HCT116 (cell line): ENCODE measurements at regions not wholly inside any gene's neighbourhood (a gene's known extent, or its start where the extent isn't known, plus 50 kb on each side); places are given as distances from the start of the nearest gene placed in this dataset.
"Not testable (repeated sequence)": the region's sequence is repeated elsewhere in the genome, so short reads cannot be mapped to it uniquely, and the experiment has no call there.

Experiments
- ATAC-seq: fragments of 200-7000 bp; cut with Tn5 transposase; 2 replicates; pipeline ENCODE4 v1.9.1; 2020; ENCODE audit warnings: mild to moderate bottlenecking, moderate library complexity
- BruUV-seq: library from RNA; stranded (reverse); fragments of 400-500 nt; replicated peaks from 2 replicates; lab custom pipeline; 2021; lab: Mats Ljungman, UMichigan
- CTCF ChIA-PET: fragments of 300-600 bp; sonication (Branson Sonifier 250); formaldehyde crosslinking; loops from one replicate; lab custom pipeline; 2021; ENCODE audit warnings: antibody characterized with exemption; lab: Charles Lee
- POLR2A ChIA-PET: fragments of 300-600, 350-600 bp; sonication (Branson Sonifier 250); formaldehyde crosslinking; loops from one replicate; lab custom pipeline; 2021; ENCODE audit warnings: antibody characterized with exemption; lab: Charles Lee
- RAD21 ChIA-PET, 2 experiments: fragments of 300-600 bp; sonication (Branson Sonifier 250); formaldehyde crosslinking; loops; one replicate each; lab custom pipeline; 2023; ENCODE audit warnings: low total read pairs in 2 of 2; ENCODE audit not compliant: uncharacterized antibody in 2 of 2, unreplicated experiment in 2 of 2, low non-redundant PET in 1 of 2; lab: Charles Lee
- DNase-seq: peaks from one replicate; pipeline ENCODE4 v3.0.0-alpha.2; 2010; ENCODE audit warnings: low read depth, low spot score
- H2AFZ ChIP-seq: fragments of 200-600 bp; shearing (Covaris generic), sonication (generic); 2 replicates; pipeline ENCODE4 v1.6.1; 2017; ENCODE audit warnings: low read depth, mixed run types, mixed read lengths, antibody characterized with exemption, low read length; ENCODE audit not compliant: poor library complexity, severe bottlenecking
- H3K27ac ChIP-seq: 2 replicates; pipeline ENCODE4 v1.5.1; 2012; ENCODE audit warnings: low read depth, low read length
- H3K27me3 ChIP-seq: fragments of 200-600 bp; sonication (generic); 2 replicates; pipeline ENCODE4 v1.6.1; 2016; ENCODE audit warnings: mixed run types, low read length, mixed read lengths; ENCODE audit not compliant: insufficient read depth
- H3K36me3 ChIP-seq, 2 experiments: fragments of 200-500 bp in 1 of 2; fragments of 200-600 bp in 1 of 2; sonication (Bioruptor generic) in 1 of 2; sonication (generic) in 1 of 2; 2 replicates each; pipeline versions ENCODE4 v1.5.1 to v1.6.1; 2014 to 2016; ENCODE audit warnings: low read length in 2 of 2, inconsistent platforms in 1 of 2, mixed read lengths in 1 of 2, mixed run types in 1 of 2; ENCODE audit not compliant: insufficient read depth in 2 of 2, control insufficient read depth in 1 of 2
- H3K4me1 ChIP-seq, 2 experiments: fragments of 200-600 bp in 1 of 2; sonication (generic) in 1 of 2; 2 replicates each; pipeline versions ENCODE4 v1.5.1 to v1.6.1; 2012 to 2017; ENCODE audit warnings: low read length in 2 of 2, inconsistent platforms in 1 of 2, mild to moderate bottlenecking in 1 of 2, mixed read lengths in 1 of 2, mixed run types in 1 of 2, moderate library complexity in 1 of 2; ENCODE audit not compliant: insufficient read depth in 2 of 2, control insufficient read depth in 1 of 2
- H3K4me2 ChIP-seq: fragments of 200-600 bp; sonication (generic); 2 replicates; pipeline ENCODE4 v1.6.1; 2017; ENCODE audit warnings: mixed run types, low read length, mixed read lengths
- H3K4me3 ChIP-seq, 2 experiments: fragments of 200-600 bp in 1 of 2; sonication (generic) in 1 of 2; replicated peaks in 1 of 2; 2 replicates each; pipeline ENCODE4 v1.5.1; 2011 to 2016; ENCODE audit warnings: low read length in 2 of 2, control low read depth in 1 of 2, low read depth in 1 of 2, mild to moderate bottlenecking in 1 of 2, mixed read lengths in 1 of 2, mixed run types in 1 of 2
- H3K79me2 ChIP-seq: fragments of 200-600 bp; sonication (generic); 2 replicates; pipeline ENCODE4 v1.6.1; 2017; ENCODE audit warnings: mild to moderate bottlenecking, mixed run types, low read length, moderate library complexity, mixed read lengths; ENCODE audit not compliant: insufficient read depth
- H3K9ac ChIP-seq: fragments of 200-600 bp; sonication (generic); 2 replicates; pipeline ENCODE4 v1.6.1; 2016; ENCODE audit warnings: low read length, mixed read lengths
- H3K9me2 ChIP-seq: fragments of 200-600 bp; sonication (generic), shearing (Covaris generic); 2 replicates; pipeline ENCODE4 v1.6.1; 2017; ENCODE audit warnings: mixed run types, mild to moderate bottlenecking, moderate library complexity; ENCODE audit not compliant: insufficient read depth
- H3K9me3 ChIP-seq, 2 experiments: fragments of 200-500 bp in 1 of 2; fragments of 200-600 bp in 1 of 2; sonication (Bioruptor generic) in 1 of 2; sonication (generic) in 1 of 2; 2 replicates each; pipeline ENCODE4 v1.6.1; 2014 to 2017; ENCODE audit warnings: low read length in 2 of 2, mixed read lengths in 2 of 2, inconsistent platforms in 1 of 2, low read depth in 1 of 2, mild to moderate bottlenecking in 1 of 2, mixed run types in 1 of 2, moderate library complexity in 1 of 2; ENCODE audit not compliant: control insufficient read depth in 1 of 2, insufficient read depth in 1 of 2
- H4K20me1 ChIP-seq: fragments of 200-600 bp; sonication (generic), shearing (Covaris generic); 2 replicates; pipeline ENCODE4 v1.6.1; 2017; ENCODE audit warnings: mixed run types, mild to moderate bottlenecking, moderate library complexity; ENCODE audit not compliant: insufficient read depth
- CEBPB ChIP-seq: IDR thresholded peaks from 2 replicates; pipeline ENCODE4 v1.6.1; 2012; ENCODE audit warnings: low read depth
- JUND ChIP-seq: IDR thresholded peaks from 2 replicates; pipeline ENCODE4 v1.6.1; 2012
- SP1 ChIP-seq: IDR thresholded peaks from 2 replicates; pipeline ENCODE4 v1.6.1; 2012; ENCODE audit warnings: low read depth
- SRF ChIP-seq: IDR thresholded peaks from 2 replicates; pipeline ENCODE4 v1.6.1; 2012; ENCODE audit warnings: low read depth
- intact Hi-C: fragments of 100-400 bp; cut with micrococcal nuclease; formaldehyde crosslinking; loops from 2 replicates; pipeline ENCODE4 v1.10.0; 2022
- TF ChIP-seq, protein P1 (sequence below): IDR thresholded peaks from 2 replicates; pipeline ENCODE4 v1.6.1; 2011; ENCODE audit warnings: mild to moderate bottlenecking, low read length, moderate library complexity; ENCODE audit not compliant: insufficient replicate concordance; ENCODE audit errors: extremely low read depth

DNA sequence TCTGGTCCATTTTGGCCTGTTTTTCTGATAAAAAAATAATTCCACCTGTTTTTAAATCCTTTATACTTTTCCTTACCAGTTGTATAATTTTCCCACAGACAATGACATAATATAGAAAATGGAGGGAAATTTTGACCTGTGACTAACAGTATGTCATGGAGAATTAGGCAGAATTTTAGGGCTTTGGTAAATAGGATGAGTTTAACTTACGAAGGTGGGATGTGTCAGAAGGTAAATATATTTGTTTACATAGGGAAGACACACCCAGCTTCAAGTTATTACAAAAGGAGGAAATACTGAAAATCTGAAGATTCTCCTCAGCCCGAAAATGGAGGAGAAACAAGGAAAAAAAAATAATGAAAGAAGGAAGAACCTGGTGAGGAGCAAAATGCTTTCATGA is 64.6 kb upstream of the PPP3CA start:
- ChIA-PET POLR2A (no interaction called here), CTCF (no interaction called here)

DNA sequence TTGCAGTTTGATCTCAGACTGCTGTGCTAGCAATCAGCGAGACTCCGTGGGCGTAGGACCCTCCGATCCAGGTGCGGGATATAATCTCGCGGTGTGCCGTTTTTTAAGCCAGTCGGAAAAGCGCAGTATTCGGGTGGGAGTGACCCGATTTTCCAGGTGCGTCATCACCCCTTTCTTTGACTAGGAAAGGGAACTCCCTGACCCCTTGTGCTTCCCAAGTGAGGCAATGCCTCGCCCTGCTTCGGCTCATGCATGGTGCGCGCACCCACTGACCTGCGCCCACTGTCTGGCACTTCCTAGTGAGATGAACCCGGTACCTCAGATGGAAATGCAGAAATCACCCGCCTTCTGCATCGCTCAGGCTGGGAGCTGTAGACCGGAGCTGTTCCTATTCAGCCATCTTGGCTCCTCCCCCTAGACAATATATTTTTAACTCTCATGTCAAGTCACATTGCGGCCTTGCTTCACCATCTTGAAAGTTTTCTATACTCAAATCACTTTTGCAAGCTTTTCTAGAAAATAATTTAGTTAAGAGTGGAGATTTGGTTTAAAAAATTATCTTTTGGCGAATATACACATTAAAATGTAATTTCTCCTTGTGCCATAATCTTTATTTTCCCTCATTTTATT is 64.1 kb upstream of the PPP3CA start:
- H3K36me3 ChIP-seq, RAD21 ChIA-PET, H3K4me2 ChIP-seq, H3K27me3 ChIP-seq, H3K4me3 ChIP-seq, CTCF ChIA-PET, H3K9me3 ChIP-seq, BruUV-seq, H3K9ac ChIP-seq, H3K79me2 ChIP-seq, H4K20me1 ChIP-seq, DNase-seq, H3K4me1 ChIP-seq, H3K9me2 ChIP-seq, intact Hi-C loops, POLR2A ChIA-PET, ATAC-seq, H3K27ac ChIP-seq: not testable (repeated sequence)
- peak overlapping the region; percentile 77 for H2AFZ ChIP-seq

More for the DNA sequence above, 64.6 kb upstream of the PPP3CA start:
- RAD21 ChIA-PET, result no interaction called here
- Histone ChIP-seq H3K27ac (no peak overlapping the region), H3K4me1 (no peaks in the 10 kb centered on the region), H3K27me3 (no peaks in the 10 kb centered on the region), H3K9ac (no peak overlapping the region), H3K4me3 (no peak overlapping the region)
- TF ChIP-seq SP1 (no peak), JUND (no peak), CEBPB (no peak), SRF (no peak)
- TF ChIP-seq, protein P1, sequence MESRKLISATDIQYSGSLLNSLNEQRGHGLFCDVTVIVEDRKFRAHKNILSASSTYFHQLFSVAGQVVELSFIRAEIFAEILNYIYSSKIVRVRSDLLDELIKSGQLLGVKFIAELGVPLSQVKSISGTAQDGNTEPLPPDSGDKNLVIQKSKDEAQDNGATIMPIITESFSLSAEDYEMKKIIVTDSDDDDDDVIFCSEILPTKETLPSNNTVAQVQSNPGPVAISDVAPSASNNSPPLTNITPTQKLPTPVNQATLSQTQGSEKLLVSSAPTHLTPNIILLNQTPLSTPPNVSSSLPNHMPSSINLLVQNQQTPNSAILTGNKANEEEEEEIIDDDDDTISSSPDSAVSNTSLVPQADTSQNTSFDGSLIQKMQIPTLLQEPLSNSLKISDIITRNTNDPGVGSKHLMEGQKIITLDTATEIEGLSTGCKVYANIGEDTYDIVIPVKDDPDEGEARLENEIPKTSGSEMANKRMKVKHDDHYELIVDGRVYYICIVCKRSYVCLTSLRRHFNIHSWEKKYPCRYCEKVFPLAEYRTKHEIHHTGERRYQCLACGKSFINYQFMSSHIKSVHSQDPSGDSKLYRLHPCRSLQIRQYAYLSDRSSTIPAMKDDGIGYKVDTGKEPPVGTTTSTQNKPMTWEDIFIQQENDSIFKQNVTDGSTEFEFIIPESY, result no peak
- TF ChIP-seq, all 23 proteins: peak for 0
- intact Hi-C loops, result no loop called here
- Histone ChIP-seq H3K4me2 (no peak overlapping the region), H3K36me3 (no peaks in the 10 kb centered on the region), H4K20me1 (no peaks in the 10 kb centered on the region), H3K79me2 (no peaks in the 10 kb centered on the region), H3K9me2 (no peaks in the 10 kb centered on the region), H2AFZ (peak overlapping the region; percentile 77), H3K9me3 (no peaks in the 10 kb centered on the region)
- no TSS peak for BruUV-seq
- ATAC-seq, result no peak
- no peak for DNase-seq
